GM19324 (cell line): ENCODE measurements at regions not wholly inside any gene's neighbourhood (a gene's known extent, or its start where the extent isn't known, plus 50 kb on each side); places are given as distances from the start of the nearest gene placed in this dataset.
"Not testable (repeated sequence)": the region's sequence is repeated elsewhere in the genome, so short reads cannot be mapped to it uniquely, and the experiment has no call there.

Experiments used
- ATAC-seq: cut with Tn5 transposase; IDR thresholded peaks from one replicate; pipeline ENCODE4 v1.9.1; 2021; ENCODE audit warnings: mild to moderate bottlenecking, moderate library complexity; ENCODE audit not compliant: unreplicated experiment, low FRiP score

GRCh38 chr6:137968455-137968804 is 101.4 kb downstream of the TNFAIP3 start:
- no peak for ATAC-seq

- ATAC-seq = no peak
Observed at GRCh38 chr6:137968901-137969300, 101.8 kb downstream of the TNFAIP3 start.

DNA sequence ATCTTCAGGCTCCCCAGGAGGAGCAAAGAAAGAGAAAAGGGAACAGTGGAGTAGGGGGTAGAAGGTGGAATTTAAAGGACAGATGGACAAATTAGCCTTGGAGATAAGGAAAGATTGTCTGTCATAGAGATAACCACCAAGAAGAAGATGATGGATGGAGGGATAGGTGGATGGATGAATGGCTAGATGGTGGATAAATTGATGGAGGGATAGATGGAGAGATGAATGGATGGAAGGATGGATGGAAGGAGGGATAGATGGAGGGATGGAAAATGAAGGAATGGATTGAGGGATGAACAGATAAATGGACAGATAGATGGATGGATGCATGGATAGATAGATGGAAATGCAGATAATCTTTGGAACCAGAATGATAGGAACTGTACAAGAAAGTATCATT is 102.8 kb downstream of the TNFAIP3 start:
- no peak for ATAC-seq

GRCh38 chr6:137970368-137970767 is 103.3 kb downstream of the TNFAIP3 start:
- no peak for ATAC-seq

- ATAC-seq = no peak
Observed at GRCh38 chr6:137973201-137973600, 106.1 kb downstream of the TNFAIP3 start.

DNA sequence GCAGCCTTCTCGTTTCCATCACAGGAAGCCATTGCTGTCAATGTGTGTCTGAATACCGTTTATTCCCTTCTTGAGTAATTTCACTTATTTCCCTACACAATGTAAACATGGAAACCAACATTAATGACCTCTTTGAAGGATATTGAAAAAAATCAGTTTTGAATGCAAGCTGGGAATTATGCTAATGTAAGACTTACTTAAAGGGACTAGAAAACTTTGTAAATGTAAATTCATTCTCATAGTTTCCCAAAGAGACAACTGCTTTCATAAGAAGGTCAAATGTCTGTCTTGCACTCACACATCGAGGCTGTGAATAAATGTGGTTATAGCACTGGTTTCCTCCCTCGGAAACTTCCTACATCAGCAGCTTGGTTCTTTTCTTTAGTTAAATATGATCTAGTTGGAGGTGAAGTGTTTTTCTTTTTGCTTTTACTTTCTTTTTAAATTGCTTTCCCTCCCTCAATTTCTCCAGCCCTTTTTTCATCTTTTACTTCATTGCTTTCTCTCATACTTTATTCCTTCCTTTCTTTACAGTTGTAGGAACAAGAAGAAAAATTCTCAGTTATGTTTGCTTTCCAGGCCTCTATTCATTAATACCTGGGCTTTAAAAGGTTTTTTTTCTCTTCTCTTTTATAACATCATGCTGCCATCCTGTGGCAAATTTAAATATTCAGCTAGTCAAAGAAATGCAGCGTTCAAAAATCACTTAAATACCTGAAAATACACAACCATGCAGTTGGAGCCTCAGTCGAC is 108.3 kb downstream of the TNFAIP3 start:
- no peak for ATAC-seq

DNA sequence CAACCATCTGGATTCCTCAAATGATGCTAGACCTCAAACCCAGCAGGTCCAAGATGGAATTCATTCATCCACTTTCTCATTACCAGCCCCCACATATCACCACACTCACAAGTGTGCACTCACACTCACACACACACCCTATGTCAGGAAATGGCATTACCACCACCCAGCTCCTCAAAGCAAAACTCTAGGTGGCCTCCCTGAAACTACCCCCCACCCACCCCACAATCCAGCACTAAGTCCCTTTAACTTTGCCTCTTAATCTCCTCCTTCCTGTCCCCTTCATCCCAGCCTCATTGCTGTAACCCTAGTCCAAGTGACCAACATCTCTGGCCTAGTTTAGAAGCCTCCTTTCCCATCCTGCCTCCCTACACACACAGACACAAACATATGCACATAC is 109.4 kb downstream of the TNFAIP3 start:
- ATAC-seq = no peak

- no peak for ATAC-seq
Observed at GRCh38 chr6:137977206-137977605, 110.1 kb downstream of the TNFAIP3 start.

DNA sequence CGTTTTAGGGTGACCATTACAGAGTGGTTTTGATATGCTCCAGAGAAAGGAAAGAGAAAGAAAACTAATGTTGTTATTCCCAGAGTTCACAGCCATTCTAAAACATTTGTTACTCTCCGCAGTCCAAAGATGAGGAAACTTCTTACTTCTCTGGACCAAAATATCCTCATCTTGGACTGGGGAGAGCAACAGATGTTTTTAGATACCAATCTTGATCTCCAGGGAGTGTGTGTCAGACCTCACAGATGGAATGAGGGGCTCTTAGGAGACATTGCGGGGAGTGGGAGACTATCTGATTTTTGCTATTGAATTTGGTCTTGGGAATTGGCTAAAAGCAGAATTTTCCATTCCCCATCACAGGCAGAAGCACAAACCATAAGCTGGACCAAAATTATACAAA is 110.8 kb downstream of the TNFAIP3 start:
- ATAC-seq = no peak

DNA sequence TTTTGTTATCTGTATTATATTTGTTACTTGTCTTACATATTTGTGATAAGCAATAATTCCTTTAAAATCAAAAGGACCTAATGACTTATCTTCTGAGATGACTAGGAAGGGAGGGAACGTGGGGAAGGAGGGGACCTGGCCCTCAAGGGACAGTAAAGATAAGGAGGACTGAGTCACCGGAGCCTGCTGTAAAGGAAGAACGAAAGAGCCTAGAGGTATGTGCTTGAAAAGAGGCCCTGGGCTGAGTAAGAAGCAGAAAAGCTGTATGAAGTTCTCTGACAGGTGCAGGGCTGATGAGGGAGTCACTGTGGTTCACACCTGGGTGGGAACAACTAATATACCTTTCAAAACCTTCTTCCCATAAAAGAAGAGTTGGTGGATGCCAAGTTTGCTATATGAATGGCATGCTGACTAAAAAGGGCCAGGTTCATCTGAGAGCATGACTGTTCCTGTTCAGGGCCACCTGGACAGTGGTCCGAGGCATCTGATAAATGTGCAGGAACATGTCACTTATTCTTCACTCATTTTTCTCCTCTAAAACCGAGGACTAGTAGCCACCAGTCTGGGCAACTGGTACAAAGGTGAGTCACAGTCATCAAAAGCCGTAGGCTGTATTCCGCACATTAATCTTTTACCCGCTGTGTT is 111.3 kb downstream of the TNFAIP3 start:
- no peak for ATAC-seq

DNA sequence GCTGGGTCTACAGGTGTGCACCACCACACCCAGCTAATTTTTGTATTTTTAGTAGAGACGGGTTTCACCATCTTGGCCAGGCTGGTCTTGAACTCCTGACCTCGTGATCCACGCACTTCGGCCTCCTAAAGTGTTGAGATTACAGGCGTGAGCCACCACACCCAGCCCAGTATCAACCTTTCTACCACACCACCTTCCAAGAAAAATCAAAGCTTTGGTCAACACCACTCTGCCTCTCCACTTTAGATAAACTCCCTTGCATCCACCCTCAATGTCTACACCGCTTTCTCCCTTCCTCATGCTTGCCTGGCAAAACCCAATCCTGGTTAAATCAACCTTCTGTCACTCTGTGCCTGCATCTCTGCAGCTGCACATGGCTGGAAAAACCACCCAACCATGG is 112.2 kb downstream of the TNFAIP3 start:
- ATAC-seq = not testable (repeated sequence)

GRCh38 chr6:137980777-137981176 is 113.7 kb downstream of the TNFAIP3 start:
- no peak for ATAC-seq

GRCh38 chr6:137981758-137982157 is 114.7 kb downstream of the TNFAIP3 start:
- ATAC-seq = no peak

GRCh38 chr6:137982418-137983189 is 115.5 kb downstream of the TNFAIP3 start:
- ATAC-seq = no peak

GRCh38 chr6:137983269-137983668 is 116.2 kb downstream of the TNFAIP3 start:
- ATAC-seq = no peak

DNA sequence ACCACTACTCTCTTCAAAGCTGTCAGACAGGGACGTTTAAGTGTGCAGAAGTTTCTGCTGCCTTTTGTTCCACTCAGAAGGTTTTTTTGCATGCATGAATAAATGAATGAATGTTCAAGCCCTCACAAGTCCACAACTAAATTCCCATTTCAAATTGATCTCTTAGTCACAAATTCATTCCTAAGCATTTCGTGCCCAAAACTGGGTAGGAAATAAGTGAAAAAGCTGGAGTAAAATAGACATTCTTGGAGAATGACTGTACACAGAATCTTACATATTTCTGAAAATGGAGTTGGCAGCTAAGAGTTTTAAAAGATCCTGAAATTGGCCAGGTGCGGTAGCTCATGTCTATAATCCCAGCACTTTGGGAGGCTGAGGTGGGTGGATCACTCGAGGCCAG is 117.6 kb downstream of the PERP start:
- no peak for ATAC-seq

- ATAC-seq = no peak
Observed at GRCh38 chr6:137995371-137995770, 111.8 kb downstream of the PERP start.

DNA sequence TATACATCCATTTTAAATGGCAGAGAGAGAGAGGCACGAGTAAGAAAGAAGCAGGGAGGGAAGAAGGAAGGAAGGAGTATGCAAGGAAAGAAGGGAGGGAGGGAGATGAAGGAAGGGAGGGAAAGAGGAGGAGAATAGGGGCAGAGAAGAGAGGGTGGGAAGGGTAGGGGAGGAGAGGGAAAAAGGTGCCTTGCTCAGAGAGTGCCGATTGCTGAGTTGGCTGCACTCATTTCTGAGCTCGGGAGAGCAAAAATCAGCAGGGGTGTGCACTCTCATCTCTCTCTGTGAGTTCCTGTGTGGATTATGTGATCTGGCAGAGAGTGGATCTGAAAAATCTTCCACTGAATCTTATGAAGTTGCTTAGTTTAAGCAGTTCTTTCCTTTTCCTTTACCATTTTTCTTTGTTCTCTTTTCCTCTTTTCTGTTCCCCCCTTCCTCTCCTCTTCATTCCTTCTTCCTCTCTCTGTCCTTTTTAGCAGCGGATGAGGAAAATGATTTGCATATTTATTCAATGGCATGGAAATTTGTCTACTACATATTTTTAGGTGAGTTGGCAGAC is 108.7 kb downstream of the PERP start:
- no peak for ATAC-seq

GRCh38 chr6:137999815-138000214 is 107.4 kb downstream of the PERP start:
- no peak for ATAC-seq

DNA sequence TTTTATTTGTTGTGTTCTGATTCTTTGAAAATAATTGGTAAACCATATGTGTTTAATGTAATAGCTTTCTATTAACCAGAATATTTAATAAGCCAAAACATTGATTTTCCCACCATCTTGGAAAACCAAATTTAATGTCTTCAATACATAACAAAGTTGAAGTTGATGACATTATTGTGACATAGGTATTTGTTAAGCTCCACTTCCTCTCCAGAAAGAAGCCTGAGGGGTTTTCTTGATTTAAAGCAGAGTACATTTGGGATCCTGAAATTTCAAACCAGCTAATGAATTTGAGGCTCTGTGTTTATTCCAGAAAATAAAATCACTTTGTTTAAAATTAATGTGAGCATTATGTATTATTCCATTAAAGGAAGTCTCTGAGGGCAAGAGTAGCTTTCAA is 106.3 kb downstream of the PERP start:
- ATAC-seq = no peak

- ATAC-seq = no peak
Observed at GRCh38 chr6:138001750-138002349, 105.4 kb downstream of the PERP start.
